ENCODE measurements at regions not wholly inside any gene's neighbourhood (a gene's known extent, or its start where the extent isn't known, plus 50 kb on each side); places are given as distances from the start of the nearest gene placed in this dataset.

DNA sequence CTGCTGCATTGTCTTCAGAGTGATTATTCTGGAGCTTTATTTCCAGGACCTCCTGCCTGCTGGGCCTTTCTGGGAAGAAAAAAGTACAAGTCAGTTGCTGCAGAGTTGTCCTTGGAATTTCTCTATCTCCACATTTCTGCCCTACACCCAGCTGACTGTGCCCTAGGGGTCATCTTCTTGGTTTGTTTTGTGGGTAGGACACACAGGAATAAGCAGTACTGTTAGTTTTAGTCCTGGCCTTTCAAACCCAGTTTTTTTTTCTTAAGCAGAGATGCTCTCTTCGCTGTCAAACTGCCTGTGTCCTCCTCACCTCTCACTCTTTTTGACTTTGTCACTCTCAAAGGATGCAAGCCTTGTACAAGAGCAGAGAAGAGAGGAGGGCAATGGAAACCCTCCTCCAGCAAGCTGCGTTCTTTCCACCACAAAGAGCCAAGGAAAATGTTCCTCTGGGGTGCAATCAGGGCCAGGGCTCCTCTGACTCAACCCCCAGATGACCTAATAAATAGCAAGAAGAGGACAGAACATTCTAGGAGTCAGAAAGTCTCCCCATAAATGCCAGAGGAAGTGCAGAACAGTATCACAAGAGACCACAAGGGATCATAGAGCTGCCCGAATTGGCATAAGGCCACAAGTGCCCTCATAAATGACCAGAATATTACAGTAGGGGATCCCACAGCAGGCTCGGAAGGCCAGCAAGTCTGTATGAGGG is 186.2 kb downstream of the RCHY1 start:
- TF ChIP-seq, protein P1, sequence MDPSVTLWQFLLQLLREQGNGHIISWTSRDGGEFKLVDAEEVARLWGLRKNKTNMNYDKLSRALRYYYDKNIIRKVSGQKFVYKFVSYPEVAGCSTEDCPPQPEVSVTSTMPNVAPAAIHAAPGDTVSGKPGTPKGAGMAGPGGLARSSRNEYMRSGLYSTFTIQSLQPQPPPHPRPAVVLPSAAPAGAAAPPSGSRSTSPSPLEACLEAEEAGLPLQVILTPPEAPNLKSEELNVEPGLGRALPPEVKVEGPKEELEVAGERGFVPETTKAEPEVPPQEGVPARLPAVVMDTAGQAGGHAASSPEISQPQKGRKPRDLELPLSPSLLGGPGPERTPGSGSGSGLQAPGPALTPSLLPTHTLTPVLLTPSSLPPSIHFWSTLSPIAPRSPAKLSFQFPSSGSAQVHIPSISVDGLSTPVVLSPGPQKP (CRISPR knock-in tag; IDR thresholded peaks at IDR 0.05) = no peak
- TF ChIP-seq ZNF384 (IDR thresholded peaks at IDR 0.05; ENCODE audit: low read depth, low read length) (no peak), ATF7 (IDR thresholded peaks at IDR 0.05) (no peak)
- TF ChIP-seq, protein P2, sequence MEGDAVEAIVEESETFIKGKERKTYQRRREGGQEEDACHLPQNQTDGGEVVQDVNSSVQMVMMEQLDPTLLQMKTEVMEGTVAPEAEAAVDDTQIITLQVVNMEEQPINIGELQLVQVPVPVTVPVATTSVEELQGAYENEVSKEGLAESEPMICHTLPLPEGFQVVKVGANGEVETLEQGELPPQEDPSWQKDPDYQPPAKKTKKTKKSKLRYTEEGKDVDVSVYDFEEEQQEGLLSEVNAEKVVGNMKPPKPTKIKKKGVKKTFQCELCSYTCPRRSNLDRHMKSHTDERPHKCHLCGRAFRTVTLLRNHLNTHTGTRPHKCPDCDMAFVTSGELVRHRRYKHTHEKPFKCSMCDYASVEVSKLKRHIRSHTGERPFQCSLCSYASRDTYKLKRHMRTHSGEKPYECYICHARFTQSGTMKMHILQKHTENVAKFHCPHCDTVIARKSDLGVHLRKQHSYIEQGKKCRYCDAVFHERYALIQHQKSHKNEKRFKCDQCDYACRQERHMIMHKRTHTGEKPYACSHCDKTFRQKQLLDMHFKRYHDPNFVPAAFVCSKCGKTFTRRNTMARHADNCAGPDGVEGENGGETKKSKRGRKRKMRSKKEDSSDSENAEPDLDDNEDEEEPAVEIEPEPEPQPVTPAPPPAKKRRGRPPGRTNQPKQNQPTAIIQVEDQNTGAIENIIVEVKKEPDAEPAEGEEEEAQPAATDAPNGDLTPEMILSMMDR (IDR thresholded peaks at IDR 0.05 in 2 of 3, conservative IDR thresholded peaks at IDR 0.05 in 1 of 3; ENCODE audit: insufficient read depth in 2 of 3, low read depth in 1 of 3, low read length in 3 of 3) = no peak
- TF ChIP-seq, protein P3, sequence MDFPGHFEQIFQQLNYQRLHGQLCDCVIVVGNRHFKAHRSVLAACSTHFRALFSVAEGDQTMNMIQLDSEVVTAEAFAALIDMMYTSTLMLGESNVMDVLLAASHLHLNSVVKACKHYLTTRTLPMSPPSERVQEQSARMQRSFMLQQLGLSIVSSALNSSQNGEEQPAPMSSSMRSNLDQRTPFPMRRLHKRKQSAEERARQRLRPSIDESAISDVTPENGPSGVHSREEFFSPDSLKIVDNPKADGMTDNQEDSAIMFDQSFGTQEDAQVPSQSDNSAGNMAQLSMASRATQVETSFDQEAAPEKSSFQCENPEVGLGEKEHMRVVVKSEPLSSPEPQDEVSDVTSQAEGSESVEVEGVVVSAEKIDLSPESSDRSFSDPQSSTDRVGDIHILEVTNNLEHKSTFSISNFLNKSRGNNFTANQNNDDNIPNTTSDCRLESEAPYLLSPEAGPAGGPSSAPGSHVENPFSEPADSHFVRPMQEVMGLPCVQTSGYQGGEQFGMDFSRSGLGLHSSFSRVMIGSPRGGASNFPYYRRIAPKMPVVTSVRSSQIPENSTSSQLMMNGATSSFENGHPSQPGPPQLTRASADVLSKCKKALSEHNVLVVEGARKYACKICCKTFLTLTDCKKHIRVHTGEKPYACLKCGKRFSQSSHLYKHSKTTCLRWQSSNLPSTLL (IDR thresholded peaks at IDR 0.05) = no peak
- TF ChIP-seq, protein P4, sequence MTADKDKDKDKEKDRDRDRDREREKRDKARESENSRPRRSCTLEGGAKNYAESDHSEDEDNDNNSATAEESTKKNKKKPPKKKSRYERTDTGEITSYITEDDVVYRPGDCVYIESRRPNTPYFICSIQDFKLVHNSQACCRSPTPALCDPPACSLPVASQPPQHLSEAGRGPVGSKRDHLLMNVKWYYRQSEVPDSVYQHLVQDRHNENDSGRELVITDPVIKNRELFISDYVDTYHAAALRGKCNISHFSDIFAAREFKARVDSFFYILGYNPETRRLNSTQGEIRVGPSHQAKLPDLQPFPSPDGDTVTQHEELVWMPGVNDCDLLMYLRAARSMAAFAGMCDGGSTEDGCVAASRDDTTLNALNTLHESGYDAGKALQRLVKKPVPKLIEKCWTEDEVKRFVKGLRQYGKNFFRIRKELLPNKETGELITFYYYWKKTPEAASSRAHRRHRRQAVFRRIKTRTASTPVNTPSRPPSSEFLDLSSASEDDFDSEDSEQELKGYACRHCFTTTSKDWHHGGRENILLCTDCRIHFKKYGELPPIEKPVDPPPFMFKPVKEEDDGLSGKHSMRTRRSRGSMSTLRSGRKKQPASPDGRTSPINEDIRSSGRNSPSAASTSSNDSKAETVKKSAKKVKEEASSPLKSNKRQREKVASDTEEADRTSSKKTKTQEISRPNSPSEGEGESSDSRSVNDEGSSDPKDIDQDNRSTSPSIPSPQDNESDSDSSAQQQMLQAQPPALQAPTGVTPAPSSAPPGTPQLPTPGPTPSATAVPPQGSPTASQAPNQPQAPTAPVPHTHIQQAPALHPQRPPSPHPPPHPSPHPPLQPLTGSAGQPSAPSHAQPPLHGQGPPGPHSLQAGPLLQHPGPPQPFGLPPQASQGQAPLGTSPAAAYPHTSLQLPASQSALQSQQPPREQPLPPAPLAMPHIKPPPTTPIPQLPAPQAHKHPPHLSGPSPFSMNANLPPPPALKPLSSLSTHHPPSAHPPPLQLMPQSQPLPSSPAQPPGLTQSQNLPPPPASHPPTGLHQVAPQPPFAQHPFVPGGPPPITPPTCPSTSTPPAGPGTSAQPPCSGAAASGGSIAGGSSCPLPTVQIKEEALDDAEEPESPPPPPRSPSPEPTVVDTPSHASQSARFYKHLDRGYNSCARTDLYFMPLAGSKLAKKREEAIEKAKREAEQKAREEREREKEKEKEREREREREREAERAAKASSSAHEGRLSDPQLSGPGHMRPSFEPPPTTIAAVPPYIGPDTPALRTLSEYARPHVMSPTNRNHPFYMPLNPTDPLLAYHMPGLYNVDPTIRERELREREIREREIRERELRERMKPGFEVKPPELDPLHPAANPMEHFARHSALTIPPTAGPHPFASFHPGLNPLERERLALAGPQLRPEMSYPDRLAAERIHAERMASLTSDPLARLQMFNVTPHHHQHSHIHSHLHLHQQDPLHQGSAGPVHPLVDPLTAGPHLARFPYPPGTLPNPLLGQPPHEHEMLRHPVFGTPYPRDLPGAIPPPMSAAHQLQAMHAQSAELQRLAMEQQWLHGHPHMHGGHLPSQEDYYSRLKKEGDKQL (CRISPR knock-in tag; IDR thresholded peaks at IDR 0.05; ENCODE audit: borderline replicate concordance) = no peak
